ENCODE measurements at regions not wholly inside any gene's neighbourhood (a gene's known extent, or its start where the extent isn't known, plus 50 kb on each side); places are given as distances from the start of the nearest gene placed in this dataset.

DNA sequence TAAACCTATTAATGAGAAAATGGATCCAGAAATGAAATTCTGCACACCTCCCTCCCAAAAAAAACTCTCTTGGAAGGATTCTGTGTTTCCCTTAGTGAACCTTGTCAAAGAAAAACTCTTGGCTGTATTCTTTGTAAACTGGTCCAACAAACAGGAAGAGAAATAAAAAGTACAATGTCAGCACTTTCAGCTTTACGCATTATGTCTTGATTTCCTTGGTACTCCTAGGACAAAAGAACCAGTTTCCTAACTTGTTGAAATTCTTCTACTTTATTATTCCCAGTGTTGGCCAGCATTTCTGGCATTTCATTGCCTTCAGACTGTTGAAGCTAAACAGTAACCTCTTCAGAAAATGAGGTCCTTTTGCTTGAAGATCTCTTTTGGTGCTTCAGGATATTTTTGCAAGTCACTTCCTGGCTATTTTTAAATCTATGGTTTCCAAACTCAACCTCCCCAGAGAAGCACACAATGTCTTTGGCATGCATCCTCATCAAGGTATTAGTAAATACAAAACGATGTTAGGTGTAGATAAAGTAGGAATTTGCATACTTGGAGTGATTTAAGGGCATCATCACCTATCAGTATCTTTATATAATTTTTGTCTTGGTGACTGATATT lies 342.7 kb downstream of the AASDHPPT start:
- no peak overlapping the region for H3K4me3 Mint-ChIP-seq (ENCODE audit: unreplicated experiment)
- peaks cover 6% of the 10 kb centered on the region for H3K4me1 Mint-ChIP-seq (ENCODE audit: low read depth, unreplicated experiment)
- no peaks in the 10 kb centered on the region for H3K9me3 Mint-ChIP-seq (ENCODE audit: unreplicated experiment)
- Histone ChIP-seq H3K36me3 (ENCODE audit: control insufficient read depth, insufficient read depth, low read length) (no peaks in the 10 kb centered on the region), H3K4me3 (ENCODE audit: low read depth, low read length) (no peak overlapping the region), H3K9me3 (no peaks in the 10 kb centered on the region; the same call in 1 of the 2 replicates), H3K27me3 (replicated peaks; ENCODE audit: control insufficient read depth, insufficient read depth, low read length) (no peaks in the 10 kb centered on the region), H3K4me1 (no peaks in the 10 kb centered on the region)
- no peak for DNase-seq
- TF ChIP-seq, protein P1, sequence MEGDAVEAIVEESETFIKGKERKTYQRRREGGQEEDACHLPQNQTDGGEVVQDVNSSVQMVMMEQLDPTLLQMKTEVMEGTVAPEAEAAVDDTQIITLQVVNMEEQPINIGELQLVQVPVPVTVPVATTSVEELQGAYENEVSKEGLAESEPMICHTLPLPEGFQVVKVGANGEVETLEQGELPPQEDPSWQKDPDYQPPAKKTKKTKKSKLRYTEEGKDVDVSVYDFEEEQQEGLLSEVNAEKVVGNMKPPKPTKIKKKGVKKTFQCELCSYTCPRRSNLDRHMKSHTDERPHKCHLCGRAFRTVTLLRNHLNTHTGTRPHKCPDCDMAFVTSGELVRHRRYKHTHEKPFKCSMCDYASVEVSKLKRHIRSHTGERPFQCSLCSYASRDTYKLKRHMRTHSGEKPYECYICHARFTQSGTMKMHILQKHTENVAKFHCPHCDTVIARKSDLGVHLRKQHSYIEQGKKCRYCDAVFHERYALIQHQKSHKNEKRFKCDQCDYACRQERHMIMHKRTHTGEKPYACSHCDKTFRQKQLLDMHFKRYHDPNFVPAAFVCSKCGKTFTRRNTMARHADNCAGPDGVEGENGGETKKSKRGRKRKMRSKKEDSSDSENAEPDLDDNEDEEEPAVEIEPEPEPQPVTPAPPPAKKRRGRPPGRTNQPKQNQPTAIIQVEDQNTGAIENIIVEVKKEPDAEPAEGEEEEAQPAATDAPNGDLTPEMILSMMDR (IDR thresholded peaks at IDR 0.05; ENCODE audit: insufficient read depth in 1 of 2, low read depth in 1 of 2, low read length in 1 of 2, severe bottlenecking in 1 of 2, unreplicated experiment in 1 of 2), result no peak
- no peaks in the 10 kb centered on the region for H3K27me3 Mint-ChIP-seq (ENCODE audit: insufficient read depth, unreplicated experiment)
- intact Hi-C loops (cut with micrococcal nuclease; ENCODE audit: unreplicated experiment), result no loop called here
- POLR2A ChIA-PET, result no interaction called here
- CTCF ChIA-PET, result no interaction called here
- BruUV-seq (replicated peaks), result no TSS peak
- no peak overlapping the region for H3K27ac Mint-ChIP-seq (ENCODE audit: unreplicated experiment)
- H3K36me3 Mint-ChIP-seq (ENCODE audit: insufficient read depth, unreplicated experiment), result no peaks in the 10 kb centered on the region

DNA sequence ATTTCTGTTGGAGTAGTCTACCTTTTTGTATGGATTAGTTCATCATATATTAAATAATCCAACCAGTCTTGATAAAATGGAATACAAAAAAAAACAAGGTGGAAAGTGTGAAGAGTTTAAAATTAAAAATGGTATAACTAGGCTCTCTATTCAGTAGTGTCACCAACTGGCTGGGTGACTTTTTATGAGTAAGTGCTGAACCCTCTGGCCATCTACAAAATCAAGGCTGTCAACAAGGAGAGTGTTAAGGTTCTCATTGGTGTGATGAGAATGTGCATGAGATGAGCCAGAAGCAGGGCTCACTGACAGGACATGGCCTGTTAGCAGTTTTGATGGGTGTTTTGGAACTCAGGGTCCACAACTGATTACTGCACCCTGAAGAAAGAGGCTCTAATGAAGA lies 343.2 kb downstream of the AASDHPPT start:
- H3K4me1 Mint-ChIP-seq (ENCODE audit: low read depth, unreplicated experiment), result peaks cover 6% of the 10 kb centered on the region
- intact Hi-C loops (cut with micrococcal nuclease; ENCODE audit: unreplicated experiment), result no loop called here
- no peaks in the 10 kb centered on the region for H3K27me3 Mint-ChIP-seq (ENCODE audit: insufficient read depth, unreplicated experiment)
- Histone ChIP-seq H3K27me3 (replicated peaks; ENCODE audit: control insufficient read depth, insufficient read depth, low read length) (no peaks in the 10 kb centered on the region), H3K9me3 (no peaks in the 10 kb centered on the region; the same call in 1 of the 2 replicates), H3K4me1 (no peaks in the 10 kb centered on the region), H3K4me3 (ENCODE audit: low read depth, low read length) (no peak overlapping the region), H3K36me3 (ENCODE audit: control insufficient read depth, insufficient read depth, low read length) (no peaks in the 10 kb centered on the region)
- BruUV-seq (replicated peaks), result no TSS peak
- no peak overlapping the region for H3K4me3 Mint-ChIP-seq (ENCODE audit: unreplicated experiment)
- no peak for DNase-seq
- no peaks in the 10 kb centered on the region for H3K36me3 Mint-ChIP-seq (ENCODE audit: insufficient read depth, unreplicated experiment)
- CTCF ChIA-PET, result no interaction called here
- TF ChIP-seq, protein P1 (IDR thresholded peaks at IDR 0.05; ENCODE audit: insufficient read depth in 1 of 2, low read depth in 1 of 2, low read length in 1 of 2, severe bottlenecking in 1 of 2, unreplicated experiment in 1 of 2), result no peak
- H3K9me3 Mint-ChIP-seq (ENCODE audit: unreplicated experiment), result no peaks in the 10 kb centered on the region
- no peak overlapping the region for H3K27ac Mint-ChIP-seq (ENCODE audit: unreplicated experiment)
- POLR2A ChIA-PET, result no interaction called here

DNA sequence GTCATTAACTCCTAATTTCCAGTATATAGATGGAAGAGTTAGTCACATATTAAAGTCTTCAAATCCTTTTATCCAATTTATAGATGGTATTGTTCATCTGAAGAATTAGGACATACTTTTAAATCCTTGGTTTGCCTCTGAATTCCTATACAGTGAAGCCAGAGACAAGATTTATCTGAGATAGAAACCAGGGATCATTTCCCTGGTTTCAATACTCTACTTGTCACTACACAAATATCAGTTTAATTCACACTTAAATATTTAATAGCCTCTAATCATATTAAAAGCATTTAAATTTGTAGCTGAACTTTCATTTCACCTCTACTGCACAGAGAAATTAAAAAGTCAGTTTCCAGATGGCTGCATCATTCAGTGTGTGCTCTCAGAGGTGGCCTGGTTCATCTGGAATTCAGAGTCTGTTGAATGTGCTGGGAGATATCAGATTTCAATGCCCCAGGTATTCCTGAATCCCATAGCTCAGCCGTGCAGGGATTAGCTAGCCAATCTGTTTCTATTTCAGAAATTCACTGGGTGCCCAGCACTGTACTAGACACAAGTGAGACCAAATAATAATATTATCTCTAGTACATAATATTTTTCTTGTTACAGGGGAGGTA lies 344.3 kb downstream of the AASDHPPT start:
- Histone ChIP-seq H3K27me3 (replicated peaks; ENCODE audit: control insufficient read depth, insufficient read depth, low read length) (no peaks in the 10 kb centered on the region), H3K4me3 (ENCODE audit: low read depth, low read length) (no peak overlapping the region), H3K9me3 (no peaks in the 10 kb centered on the region; the same call in 1 of the 2 replicates), H3K36me3 (ENCODE audit: control insufficient read depth, insufficient read depth, low read length) (no peaks in the 10 kb centered on the region), H3K4me1 (no peaks in the 10 kb centered on the region)
- POLR2A ChIA-PET, result no interaction called here
- TF ChIP-seq, protein P1 (IDR thresholded peaks at IDR 0.05; ENCODE audit: insufficient read depth in 1 of 2, low read depth in 1 of 2, low read length in 1 of 2, severe bottlenecking in 1 of 2, unreplicated experiment in 1 of 2), result no peak
- BruUV-seq (replicated peaks), result no TSS peak
- Mint-ChIP-seq H3K36me3 (ENCODE audit: insufficient read depth, unreplicated experiment) (no peaks in the 10 kb centered on the region), H3K4me1 (ENCODE audit: low read depth, unreplicated experiment) (peaks cover 6% of the 10 kb centered on the region), H3K27ac (ENCODE audit: unreplicated experiment) (no peak overlapping the region), H3K4me3 (ENCODE audit: unreplicated experiment) (no peak overlapping the region), H3K9me3 (ENCODE audit: unreplicated experiment) (no peaks in the 10 kb centered on the region), H3K27me3 (ENCODE audit: insufficient read depth, unreplicated experiment) (no peaks in the 10 kb centered on the region)
- DNase-seq, result no peak
- CTCF ChIA-PET, result no interaction called here
- intact Hi-C loops (cut with micrococcal nuclease; ENCODE audit: unreplicated experiment), result no loop called here

Data from Caco-2 (cell line).